Mesodermal cell (in vitro differentiated cells): ENCODE measurements at regions not wholly inside any gene's neighbourhood (a gene's known extent, or its start where the extent isn't known, plus 50 kb on each side); places are given as distances from the start of the nearest gene placed in this dataset.
"Not testable (repeated sequence)": the region's sequence is repeated elsewhere in the genome, so short reads cannot be mapped to it uniquely, and the experiment has no call there.

ENCODE experiments used
- H3K27ac ChIP-seq: 2 replicates; pipeline ENCODE4 v1.7.0; 2013; ENCODE audit warnings: mild to moderate bottlenecking, low read depth, low read length, moderate library complexity; ENCODE audit not compliant: severe bottlenecking
- H3K36me3 ChIP-seq: 2 replicates; pipeline ENCODE4 v1.7.1; 2013; ENCODE audit warnings: mild to moderate bottlenecking, low read length, moderate library complexity; ENCODE audit not compliant: control insufficient read depth, insufficient read depth
- H3K4me1 ChIP-seq: one replicate; pipeline ENCODE4 v1.7.1; 2013; ENCODE audit warnings: mild to moderate bottlenecking, low read length; ENCODE audit not compliant: insufficient read depth, control insufficient read depth, poor library complexity, severe bottlenecking
- H3K4me3 ChIP-seq: 2 replicates; pipeline ENCODE4 v1.7.0; 2013; ENCODE audit warnings: low read length, control low read depth, mild to moderate bottlenecking; ENCODE audit not compliant: insufficient read depth, poor library complexity, severe bottlenecking; ENCODE audit errors: extremely low read depth
- H3K9me3 ChIP-seq: 2 replicates; pipeline ENCODE4 v1.7.1; 2013; ENCODE audit warnings: mild to moderate bottlenecking, low read length, moderate library complexity; ENCODE audit not compliant: control insufficient read depth
- WGBS, 2 experiments: methylation state at CpG; one replicate each; pipeline ENCODE4 v1.1.5; 2013; ENCODE audit warnings: missing lambda C conversion rate in 2 of 2; ENCODE audit not compliant: insufficient coverage in 2 of 2; 5-methylcytosine and 5-hydroxymethylcytosine counted together

- Histone ChIP-seq H3K4me3 (no peak overlapping the region), H3K27ac (no peak overlapping the region), H3K9me3 (no peaks in the 10 kb centered on the region), H3K4me1 (peaks cover 15% of the 10 kb centered on the region), H3K36me3 (no peaks in the 10 kb centered on the region)
- no CpG with 5 or more reads among the region's 2 CpGs for WGBS, 2 experiments
Measured at GRCh38 chr4:71204056-71204455, 134.8 kb upstream of the SLC4A4 start.

GRCh38 chr4:71206763-71207162 is 132.1 kb upstream of the SLC4A4 start:
- Histone ChIP-seq H3K36me3 (no peaks in the 10 kb centered on the region), H3K4me3 (no peak overlapping the region), H3K4me1 (peaks cover 6% of the 10 kb centered on the region), H3K27ac (no peak overlapping the region), H3K9me3 (no peaks in the 10 kb centered on the region)
- WGBS, 2 experiments = no CpG with 5 or more reads among the region's 3 CpGs

GRCh38 chr4:71209161-71209560 is 129.7 kb upstream of the SLC4A4 start:
- Histone ChIP-seq H3K36me3 (no peaks in the 10 kb centered on the region), H3K4me3 (no peak overlapping the region), H3K9me3 (no peaks in the 10 kb centered on the region), H3K27ac (no peak overlapping the region), H3K4me1 (peaks cover 11% of the 10 kb centered on the region)

GRCh38 chr4:71210823-71211222 is 128.0 kb upstream of the SLC4A4 start:
- WGBS, 2 experiments = 77% methylated on average over 2 of the region's 3 CpGs; no CpG with 5 or more reads in 1 of the 2 experiments
- Histone ChIP-seq H3K27ac (no peak overlapping the region), H3K4me3 (no peak overlapping the region), H3K4me1 (peaks cover 11% of the 10 kb centered on the region), H3K36me3 (no peaks in the 10 kb centered on the region), H3K9me3 (no peaks in the 10 kb centered on the region)

GRCh38 chr4:71211748-71212147 is 127.1 kb upstream of the SLC4A4 start:
- no peak overlapping the region for H3K27ac ChIP-seq
- peaks cover 11% of the 10 kb centered on the region for H3K4me1 ChIP-seq
- WGBS, 2 experiments = 96 to 100% methylated on average over 1 to 3 of the region's 3 CpGs
- no peaks in the 10 kb centered on the region for H3K9me3 ChIP-seq
- H3K4me3 ChIP-seq = no peak overlapping the region
- H3K36me3 ChIP-seq = no peaks in the 10 kb centered on the region

DNA sequence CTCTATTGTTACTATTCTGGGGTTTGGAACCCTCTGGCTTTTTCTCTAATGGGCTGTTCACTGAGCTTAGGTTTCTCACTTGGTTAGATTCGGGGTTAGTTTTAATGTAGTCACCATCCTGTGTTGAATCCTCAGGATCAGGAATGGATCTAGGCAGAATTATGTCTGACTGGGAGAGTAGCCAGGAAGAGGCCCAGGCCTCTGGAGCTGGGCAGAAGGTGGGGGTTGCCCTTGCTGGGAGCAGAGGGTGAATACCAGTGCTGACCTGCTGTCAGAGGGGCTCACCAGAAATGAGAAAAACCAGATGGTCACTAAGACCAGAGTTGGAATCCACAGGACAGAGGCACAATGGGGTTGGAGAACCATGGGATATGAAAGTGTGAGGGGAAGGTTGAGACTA is 126.6 kb upstream of the SLC4A4 start:
- Histone ChIP-seq H3K36me3 (no peaks in the 10 kb centered on the region), H3K9me3 (no peaks in the 10 kb centered on the region), H3K27ac (no peak overlapping the region), H3K4me3 (no peak overlapping the region), H3K4me1 (peaks cover 11% of the 10 kb centered on the region)
- WGBS, 2 experiments = 63 to 92% methylated on average over 1 of the region's 1 CpG

DNA sequence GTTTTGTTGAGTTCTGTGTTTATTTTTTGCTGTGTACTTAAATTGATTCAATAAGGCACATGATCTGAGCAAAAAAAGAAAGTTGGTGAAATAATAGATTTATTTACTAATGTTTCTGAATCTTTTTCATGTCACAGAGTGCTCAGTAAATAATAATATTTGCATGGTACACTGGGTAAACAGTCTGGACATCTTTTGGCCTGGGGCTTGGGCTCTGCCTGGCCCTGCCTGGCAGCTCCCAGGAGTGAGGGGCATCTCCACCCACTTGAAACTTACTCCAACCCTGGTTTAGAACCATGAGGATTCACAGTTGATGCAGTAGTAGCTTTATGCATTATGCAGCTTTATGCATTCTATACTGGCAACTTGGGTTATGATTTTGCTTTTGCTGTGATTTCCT is 124.2 kb upstream of the SLC4A4 start:
- H3K27ac ChIP-seq = no peak overlapping the region
- no peaks in the 10 kb centered on the region for H3K36me3 ChIP-seq
- no peaks in the 10 kb centered on the region for H3K9me3 ChIP-seq
- H3K4me3 ChIP-seq = no peak overlapping the region
- peaks cover 8% of the 10 kb centered on the region for H3K4me1 ChIP-seq

DNA sequence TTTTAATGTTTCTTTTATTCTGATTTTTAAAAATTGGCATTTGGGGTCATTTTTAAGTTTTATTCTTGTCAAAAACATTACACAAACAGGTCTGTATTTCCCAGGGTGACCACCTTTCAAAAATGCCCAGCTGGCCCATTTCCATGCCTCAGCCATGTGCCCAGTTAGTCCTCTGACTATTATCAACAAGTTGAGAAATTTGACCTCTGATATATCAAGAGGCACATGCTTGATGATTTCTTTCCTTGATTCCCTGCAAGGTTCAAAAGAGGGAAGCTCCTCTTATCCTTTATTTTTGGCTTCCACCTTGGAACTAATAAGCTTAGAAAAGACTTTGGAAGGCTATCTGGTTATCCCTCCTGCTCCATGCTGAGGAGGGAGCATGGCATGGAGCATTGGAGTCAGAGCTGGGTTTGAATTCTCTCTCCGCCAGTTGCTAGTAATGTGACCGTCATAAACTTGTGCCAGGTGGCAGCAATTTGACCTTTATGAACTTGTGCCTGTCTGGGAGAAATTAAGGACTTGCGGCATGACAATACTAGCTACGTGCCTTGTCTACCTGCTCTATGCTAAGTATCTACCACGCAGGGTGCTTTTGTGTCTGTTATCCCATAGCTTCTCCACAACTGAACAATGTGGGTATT is 122.4 kb upstream of the SLC4A4 start:
- 88 to 97% methylated on average over 4 to 5 of the region's 5 CpGs for WGBS, 2 experiments

DNA sequence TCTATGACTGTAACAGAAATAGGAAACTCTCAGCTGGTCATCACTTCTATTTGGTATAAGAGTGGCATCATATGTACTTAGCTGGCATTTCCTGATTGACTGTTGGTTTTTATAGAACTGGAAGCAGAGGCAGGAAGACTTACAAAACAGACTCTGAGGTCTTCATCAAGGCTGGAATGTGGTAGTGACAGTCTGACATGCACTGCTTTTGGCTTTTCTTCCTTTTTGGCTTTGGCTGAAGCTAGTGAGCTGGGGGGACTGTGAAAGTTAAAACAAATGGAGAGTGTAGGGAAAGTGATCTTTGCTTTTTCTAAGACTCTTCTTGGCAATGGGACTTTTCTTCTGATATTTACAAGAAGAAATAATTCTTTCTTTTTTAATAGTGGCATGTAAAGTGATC is 121.1 kb upstream of the SLC4A4 start:
- Histone ChIP-seq H3K27ac (no peak overlapping the region), H3K36me3 (no peaks in the 10 kb centered on the region), H3K4me1 (no peaks in the 10 kb centered on the region), H3K9me3 (no peaks in the 10 kb centered on the region), H3K4me3 (no peak overlapping the region)

More for the DNA sequence above, 122.4 kb upstream of the SLC4A4 start:
- Histone ChIP-seq H3K4me1 (peaks cover 8% of the 10 kb centered on the region), H3K4me3 (no peak overlapping the region), H3K36me3 (no peaks in the 10 kb centered on the region), H3K9me3 (no peaks in the 10 kb centered on the region), H3K27ac (no peak overlapping the region)

- H3K36me3 ChIP-seq, H3K27ac ChIP-seq, H3K9me3 ChIP-seq, H3K4me1 ChIP-seq, H3K4me3 ChIP-seq: not testable (repeated sequence)
- 83% methylated on average over 2 of the region's 4 CpGs; no CpG with 5 or more reads in 1 of the 2 experiments for WGBS, 2 experiments
Measured at GRCh38 chr4:71220848-71221247, 118.0 kb upstream of the SLC4A4 start.

- H3K4me1 ChIP-seq = no peaks in the 10 kb centered on the region
- H3K36me3 ChIP-seq = no peaks in the 10 kb centered on the region
- H3K27ac ChIP-seq = no peak overlapping the region
- no peaks in the 10 kb centered on the region for H3K9me3 ChIP-seq
- no peak overlapping the region for H3K4me3 ChIP-seq
- 81 to 88% methylated on average over 4 to 5 of the region's 6 CpGs for WGBS, 2 experiments
Measured at GRCh38 chr4:71221510-71222466, 117.0 kb upstream of the SLC4A4 start.
